NCI-H1694 (cell line): ENCODE measurements at regions not wholly inside any gene's neighbourhood (a gene's known extent, or its start where the extent isn't known, plus 50 kb on each side); places are given as distances from the start of the nearest gene placed in this dataset.

Experiments
- DNase-seq: peaks from one replicate; lab custom pipeline; 2025; lab: John Stamatoyannopoulos, UW

DNA sequence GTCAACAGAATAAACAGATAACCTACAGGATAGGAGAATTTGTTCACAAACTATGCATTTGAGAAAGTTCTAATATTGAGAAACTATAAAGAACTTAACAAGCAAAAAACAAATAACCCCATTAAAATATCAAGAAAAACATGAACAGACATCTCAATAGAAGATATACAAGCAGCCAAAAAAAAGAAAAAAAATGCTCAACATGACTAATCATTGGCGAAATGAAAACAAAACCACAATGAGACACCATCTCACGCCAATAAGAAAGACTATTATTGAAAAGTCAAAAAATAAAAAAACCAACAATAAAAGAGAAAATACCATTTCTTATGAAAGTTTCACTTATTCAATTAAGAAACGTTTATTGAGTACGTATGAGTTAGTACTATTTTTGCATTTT, 800.5 kb downstream of the CBLN2 start:
- no peak for DNase-seq

DNA sequence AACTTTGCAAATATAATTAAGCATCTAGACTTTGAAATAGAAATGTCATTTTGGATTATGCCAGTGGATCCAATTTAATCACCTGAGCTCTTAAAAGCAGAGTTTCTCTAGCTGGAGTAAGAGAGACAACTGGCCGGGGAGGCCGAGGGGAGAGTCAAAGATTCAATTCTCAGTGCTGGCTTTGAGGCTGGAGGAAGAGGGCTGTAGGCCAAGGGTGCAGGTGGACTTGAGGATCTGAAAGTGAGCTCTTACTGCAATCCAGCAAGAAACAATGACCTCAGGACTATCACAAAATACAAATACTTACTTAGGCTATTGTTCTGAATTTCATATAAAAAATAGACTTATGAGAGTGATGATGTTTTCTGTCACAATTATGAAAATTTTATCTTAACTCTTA, 814.5 kb downstream of the CBLN2 start:
- no peak for DNase-seq

DNA sequence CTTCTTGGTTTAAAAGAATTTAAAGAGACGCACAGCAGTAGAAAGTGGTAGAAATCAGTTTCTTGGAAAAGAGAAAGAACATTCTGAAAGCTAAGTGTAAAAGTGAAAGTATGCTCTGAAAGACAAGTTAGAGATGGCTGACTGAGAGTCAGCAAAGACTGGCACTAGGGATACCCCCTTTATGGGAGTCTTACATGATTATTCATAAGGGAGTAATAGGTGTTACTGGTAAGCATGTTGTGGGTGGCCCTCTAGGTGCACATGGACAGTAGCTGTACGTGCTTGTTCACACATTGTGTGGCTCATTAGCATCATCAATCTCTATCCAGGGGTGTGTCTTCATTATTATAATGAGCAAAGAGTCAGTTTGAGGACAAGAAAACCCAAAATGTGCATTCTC, 816.2 kb downstream of the CBLN2 start:
- no peak for DNase-seq

DNA sequence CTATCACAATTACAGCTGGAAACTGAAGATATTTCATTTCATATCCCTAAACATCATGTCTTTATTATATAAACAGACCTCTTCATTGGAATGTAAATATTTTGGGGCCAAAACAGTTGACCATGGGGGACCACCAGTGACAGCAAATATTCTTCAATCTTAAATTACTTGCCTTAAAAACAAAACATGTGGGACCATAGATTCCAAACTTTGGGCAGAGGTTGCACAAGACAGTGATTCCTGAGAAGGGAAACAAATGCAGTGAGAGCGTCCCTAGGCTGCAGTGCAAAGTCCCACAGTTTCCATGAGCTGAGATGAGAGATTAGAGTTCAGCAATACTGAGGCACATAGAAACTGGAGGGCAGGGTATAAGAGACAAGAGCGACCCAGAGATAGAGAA, 818.9 kb downstream of the CBLN2 start:
- no peak for DNase-seq

DNA sequence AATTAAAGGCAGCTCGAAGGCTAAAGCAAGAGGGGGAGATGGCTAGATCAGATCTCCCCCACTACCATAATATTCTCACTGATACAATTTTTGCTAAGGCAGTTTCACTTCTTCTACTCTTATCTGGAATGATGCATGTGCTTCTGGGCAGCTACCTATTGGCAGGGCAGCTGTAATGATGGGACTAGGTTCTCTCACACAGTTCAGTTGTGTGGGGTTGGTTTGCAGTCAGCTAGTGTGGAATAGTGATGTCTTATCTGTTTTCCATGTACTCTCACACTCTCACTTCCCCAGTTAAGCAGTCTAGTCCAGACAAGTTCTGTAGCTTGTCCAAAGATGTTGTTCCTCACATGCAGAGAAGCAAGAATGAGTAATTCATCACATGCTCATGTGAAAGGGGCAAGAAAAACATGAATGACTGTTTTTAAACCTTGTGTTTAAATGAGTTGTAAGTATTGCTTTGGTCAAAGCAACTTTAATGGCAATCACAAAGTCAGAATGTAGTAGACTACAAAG, 836.1 kb downstream of the CBLN2 start:
- DNase-seq = no peak

DNA sequence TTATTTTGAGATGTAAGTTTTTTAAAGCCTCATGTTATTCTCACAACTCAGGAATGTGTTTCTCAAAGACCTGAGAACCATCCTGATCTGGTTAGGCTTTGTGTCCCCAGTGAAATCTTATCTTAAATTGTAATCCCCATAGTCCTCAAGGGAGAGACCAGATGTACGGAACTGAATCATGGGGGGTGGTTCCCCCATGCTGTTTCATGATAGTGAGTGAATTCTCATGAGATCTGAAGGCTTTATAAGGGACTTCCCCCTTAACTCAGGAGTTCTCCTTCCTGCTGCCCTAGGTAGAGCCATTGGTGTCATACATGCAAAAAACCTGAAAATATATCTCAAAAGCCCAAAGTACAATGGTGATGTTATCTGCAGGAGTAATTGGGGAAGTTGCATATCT, 836.7 kb downstream of the CBLN2 start:
- no peak for DNase-seq

DNA sequence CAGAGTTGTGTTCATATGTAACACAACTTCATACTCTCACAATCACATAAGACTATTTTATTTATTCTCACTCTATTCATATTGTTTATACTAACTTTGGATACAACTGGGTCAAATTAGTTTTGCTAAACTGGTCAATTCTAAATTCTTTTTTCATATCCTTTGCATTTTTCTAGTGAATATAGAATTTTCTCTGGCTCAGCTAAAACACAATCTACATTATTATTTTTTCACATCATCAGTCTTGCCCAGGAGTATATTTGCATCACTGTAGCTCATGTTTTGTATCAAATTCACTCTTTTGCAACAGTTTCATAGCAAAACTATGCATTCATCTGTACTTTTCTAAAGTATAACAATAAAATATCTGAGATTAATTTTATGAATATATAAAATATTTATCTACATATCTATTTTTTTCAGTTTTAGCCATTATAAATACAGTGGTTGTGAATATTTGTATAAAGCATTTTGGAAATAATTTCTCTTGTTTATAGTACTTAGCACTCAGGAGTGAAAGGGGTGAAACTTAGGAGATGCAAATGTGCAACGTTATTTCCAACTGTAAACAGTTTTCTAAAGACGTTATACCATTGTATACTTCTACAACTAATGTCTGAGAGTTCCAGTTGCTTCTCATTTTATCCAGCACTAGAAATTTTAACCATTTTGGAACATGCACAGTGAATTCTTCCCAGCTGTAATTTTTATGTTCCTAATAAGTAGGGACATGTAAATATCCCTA, 854.6 kb downstream of the CBLN2 start:
- DNase-seq = no peak

DNA sequence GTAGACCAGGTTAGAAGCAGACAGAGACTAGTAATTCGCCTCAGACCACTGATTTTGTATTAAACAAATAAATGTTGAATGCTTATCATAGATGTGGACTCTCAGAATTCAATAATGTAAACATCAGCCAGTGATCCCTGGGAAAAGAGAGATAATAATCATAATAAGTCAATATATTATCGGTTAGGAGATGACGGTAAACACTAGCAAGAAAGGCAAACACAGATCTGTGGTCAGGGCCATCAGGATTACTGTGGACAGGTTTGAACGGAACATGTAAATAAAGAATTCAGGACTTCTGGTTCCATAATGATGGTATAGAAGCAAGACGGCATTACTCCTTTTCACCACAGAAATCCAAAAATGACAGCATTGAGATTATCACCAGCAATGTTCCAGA, 861.6 kb downstream of the CBLN2 start:
- no peak for DNase-seq

DNA sequence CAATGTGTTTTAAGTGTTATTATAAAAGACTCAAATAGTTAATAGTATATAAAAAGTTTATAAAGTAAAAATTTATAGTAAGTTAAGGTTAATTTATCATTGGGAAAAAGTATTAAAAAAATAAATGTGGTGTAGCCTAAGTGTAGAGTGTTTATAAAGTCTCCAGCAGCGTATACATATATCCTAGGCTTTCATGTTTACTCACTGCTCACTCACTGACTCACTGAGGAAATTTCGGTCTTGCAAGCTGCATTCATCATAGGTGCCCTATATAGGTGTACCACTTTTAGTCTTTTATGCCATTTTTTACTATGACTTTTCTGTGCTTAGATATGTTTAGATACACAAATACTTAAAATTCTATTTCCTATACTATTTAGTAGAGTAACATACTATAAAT, 866.0 kb downstream of the CBLN2 start:
- DNase-seq = no peak

DNA sequence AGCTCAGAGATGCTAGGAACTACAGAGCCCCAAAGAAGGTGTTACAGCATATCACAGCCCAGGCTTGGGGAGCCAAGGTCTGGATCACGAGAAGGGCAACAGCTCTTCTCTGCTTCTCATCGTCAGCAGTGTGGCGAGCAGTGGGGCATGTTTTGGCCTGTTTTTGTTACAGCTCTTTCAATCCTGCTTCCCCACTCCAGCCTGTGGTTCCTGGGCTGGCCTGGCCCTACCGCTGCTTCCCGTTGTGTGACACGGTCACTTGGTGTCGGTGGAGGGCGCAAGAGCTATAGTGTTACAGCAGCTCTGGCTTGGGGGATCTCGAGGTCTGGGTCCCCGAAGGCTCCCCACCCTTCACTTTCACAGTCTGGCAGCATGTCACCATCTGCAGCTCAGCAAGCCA, 870.2 kb downstream of the CBLN2 start:
- no peak for DNase-seq

DNA sequence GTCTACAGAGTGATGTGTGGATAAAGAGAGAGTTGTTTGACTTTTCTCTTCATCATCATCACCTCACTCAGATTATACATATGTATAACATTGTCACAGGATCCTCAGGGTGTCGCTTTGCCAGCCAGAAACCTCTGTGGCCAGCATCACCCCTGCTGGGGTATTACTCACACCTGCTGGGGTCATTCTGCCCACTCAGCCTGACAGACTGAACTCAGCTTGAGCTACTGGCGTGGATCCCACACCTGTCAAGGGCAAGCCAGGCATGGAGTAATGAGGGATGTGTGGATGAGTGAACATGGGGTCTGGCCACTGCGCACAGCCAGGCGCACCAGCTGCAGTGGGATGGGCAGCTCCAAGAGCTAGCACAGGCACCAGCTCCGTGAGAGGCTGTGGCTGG, 870.6 kb downstream of the CBLN2 start:
- no peak for DNase-seq

DNA sequence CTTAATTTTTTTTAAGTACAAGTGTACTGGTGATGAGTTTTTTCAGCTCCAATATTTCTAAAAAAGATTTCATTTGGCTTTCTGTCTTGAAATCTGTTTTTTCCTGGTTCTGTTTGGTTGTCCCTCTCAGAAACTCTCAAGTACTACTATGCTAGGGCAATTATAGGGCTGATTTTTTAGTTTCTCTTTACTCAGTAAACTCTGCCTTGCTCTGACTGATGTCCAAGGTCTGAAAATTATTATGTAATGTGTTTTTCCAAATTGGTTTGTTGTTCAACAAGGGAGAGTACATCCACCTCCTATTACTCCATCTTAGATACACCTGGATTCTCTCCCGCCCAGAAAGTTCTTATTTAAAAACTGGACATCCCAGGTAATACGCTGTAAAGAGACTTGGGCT, 877.7 kb downstream of the CBLN2 start:
- DNase-seq = no peak

DNA sequence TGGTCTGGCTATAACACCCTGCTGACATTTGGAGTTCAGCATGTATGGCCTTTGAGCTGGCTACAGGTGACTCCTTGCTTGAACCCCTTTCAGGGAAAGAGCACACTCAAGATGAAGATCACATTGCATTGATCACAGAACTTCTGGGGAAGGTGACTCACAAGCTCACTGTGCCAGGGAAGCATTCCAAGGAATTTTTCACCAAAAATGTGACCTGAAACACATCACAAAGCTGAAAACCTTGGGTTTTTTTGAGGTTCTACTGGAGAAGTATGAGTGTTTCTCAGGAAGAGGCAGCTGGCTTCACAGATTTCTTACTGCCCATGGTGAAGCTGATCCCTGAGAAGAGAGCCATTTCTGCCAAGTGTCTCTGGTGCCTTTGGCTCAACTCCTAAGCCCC, 879.0 kb downstream of the CBLN2 start:
- no peak for DNase-seq

DNA sequence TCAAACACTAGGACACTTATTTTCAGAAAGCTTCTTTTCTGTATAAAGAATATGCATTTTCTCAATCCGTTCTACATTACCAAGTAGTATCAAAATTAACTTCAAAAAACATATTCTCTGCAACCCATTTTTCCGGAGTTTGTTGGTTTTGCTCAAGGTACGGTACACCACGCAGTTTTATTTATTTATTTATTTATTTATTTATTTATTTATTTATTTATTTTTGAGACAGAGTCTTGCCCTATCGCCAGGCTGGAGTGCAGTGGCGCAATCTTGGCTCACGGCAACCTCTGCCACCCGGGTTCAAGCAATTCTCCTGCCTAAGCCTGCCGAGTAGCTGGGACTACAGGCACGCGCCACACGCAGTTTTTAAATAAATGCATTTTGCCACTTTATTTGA, 900.3 kb downstream of the CBLN2 start:
- no peak for DNase-seq

DNA sequence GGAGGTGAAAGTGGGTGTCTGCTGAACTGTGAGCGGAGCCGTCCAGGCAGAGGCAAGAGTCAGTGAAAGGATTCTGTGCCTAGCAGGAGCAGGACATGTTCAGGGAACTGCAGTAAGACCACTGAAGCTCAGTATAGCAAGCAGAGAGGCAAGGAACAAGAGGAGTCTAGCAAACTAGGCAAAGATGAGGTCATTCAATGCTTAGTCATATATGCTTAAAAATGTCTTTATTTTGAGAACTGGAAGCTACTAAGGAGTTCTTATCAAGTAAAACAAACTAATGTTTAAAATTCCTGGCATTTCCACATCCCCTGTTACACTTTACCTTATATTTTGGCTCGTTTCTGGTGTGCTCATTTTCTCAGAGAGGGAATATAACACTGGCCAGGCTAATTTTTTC, 913.4 kb downstream of the CBLN2 start:
- no peak for DNase-seq

DNA sequence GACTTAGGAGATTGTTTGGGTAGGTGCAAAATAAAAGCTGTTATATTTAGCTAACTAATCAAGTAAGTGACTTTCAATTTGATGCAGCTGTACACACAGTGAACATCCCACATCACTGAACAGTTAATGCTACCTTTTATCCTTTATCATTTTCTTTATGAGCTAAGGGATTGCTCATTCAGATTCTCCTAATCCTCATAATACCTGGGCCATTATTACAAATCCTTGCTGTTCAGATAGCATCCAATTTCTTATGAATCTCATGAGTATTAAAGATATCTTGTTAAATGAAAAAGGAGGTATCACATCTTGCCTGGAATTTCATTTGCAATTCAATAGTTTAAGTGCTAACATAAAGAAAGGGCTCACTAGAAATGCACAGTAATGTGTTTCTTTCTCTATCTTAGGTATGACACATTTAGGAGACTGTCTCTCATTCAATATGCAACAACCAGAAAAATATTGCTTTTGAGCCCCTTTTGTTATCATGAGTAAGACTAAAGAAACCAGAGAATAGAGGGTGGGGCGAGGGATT, 918.5 kb downstream of the CBLN2 start:
- DNase-seq = no peak

DNA sequence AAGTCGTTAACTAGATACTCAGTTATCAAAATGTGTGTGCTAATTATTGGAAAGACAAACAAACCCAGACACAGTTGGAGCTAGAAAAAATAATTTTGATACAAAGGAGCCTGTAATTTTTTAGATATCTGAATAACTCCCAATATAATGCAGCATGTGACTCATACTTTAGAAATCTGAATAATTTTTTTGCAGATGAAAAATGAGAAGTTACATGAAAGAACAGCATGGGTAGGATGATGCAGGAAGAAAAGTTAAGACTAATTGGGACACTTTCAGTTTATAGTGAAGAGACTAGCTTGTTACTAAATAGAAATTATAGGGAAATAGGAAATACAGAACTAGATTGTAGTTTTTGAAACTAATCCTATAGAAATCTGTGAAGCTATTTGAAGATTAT, 945.8 kb downstream of the CBLN2 start:
- DNase-seq = no peak

DNA sequence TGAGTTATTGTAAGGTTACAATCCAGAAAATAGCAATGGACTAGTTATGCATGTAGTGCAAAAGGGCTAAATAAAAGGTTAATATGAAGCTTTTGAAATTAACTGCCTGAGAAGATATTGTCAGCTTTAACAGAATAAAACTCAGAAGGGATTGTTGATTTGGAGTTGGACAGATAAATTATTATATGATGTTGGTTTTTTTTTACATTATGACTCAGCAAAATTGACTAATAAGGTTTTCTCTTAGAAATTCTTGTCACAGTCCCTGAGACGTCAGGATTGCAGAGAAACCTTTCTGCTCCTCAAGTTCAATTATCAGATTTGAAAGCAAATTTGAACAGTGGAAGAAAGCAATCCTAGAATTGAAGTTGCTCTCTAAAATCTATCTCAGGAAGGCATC, 946.9 kb downstream of the CBLN2 start:
- no peak for DNase-seq

DNA sequence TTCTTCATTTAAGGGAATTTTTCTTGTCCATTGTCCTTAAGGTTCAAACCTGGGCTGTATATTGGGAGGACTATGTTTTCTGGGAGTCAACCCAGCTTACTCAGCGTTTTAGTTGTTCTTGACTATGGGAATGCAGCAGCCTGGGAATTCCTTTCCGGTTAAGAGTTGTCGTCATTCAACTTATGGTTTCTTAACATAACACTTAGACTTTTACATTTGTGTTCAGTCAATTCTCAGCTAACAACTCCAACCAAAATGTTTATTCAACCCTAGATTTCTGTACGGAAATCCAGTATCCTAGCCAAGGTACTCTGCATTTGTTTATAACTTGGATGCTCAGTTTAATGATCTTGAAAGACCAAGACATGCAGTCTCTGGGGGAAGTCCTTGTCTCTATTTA, 960.9 kb downstream of the CBLN2 start:
- no peak for DNase-seq

DNA sequence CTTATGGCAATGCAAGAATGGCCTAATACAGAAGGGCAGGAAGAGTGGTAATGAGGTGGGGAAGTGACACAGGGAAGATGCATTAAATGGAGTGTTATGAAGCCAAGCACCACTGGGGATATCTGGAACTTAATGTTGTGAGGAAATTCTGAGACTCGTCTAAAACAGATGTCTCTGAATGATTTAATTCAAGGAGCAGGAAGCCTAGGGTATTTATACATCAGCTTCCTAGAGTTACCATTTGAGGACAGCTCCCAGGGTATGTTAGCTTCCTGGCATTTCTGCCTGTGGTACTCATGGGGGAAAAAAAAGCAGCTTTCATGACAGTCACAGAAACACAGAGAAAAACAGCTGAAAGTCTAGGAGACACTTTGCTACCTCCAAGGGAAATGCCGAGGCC, 989.5 kb downstream of the CBLN2 start:
- DNase-seq = no peak

DNA sequence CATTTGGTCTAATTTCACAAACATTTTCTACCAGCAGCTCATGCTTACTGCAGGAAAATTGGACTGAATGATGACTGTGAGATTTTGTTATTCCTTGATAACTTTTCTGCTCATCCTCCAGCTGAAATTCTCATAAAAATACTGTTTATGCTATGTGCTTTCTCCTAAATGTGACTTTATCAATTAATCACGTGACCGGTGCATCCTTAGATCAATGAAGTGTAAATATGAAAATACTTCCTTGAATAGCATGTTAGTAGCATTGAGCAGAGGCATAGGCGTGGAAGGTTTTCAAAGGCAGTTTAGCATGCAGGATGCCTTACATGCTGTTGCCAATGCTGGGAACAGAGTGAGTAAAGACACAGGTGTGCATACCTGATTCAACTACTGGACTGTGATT, 1002.5 kb downstream of the CBLN2 start:
- no peak for DNase-seq

DNA sequence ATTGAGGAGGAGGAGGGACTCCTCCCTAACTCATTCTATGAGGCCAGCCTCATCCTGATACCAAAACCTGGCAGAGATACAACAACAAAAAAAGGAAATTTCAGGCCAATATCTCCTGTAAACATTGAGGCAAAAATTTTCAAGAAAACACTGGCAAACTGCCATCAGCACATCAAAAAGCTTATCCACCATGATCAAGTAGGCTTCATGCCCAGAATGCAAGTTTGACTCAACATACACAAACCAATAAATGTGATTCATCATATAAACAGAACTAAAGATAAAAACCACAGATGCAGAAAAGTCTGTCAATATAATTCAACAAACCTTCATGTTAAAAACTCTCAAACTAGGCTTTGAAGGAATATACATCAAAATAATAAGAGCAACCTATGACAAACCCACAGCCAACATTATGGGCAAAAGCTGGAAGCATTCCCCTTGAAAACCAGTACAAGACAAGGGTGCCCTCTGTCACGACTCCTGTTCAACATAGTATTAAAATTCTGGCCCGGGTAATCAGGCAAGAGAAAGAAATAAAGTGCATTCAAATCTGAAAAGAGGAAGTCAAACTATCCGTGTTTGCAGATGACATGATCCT, 1014.3 kb downstream of the CBLN2 start:
- DNase-seq = no peak

DNA sequence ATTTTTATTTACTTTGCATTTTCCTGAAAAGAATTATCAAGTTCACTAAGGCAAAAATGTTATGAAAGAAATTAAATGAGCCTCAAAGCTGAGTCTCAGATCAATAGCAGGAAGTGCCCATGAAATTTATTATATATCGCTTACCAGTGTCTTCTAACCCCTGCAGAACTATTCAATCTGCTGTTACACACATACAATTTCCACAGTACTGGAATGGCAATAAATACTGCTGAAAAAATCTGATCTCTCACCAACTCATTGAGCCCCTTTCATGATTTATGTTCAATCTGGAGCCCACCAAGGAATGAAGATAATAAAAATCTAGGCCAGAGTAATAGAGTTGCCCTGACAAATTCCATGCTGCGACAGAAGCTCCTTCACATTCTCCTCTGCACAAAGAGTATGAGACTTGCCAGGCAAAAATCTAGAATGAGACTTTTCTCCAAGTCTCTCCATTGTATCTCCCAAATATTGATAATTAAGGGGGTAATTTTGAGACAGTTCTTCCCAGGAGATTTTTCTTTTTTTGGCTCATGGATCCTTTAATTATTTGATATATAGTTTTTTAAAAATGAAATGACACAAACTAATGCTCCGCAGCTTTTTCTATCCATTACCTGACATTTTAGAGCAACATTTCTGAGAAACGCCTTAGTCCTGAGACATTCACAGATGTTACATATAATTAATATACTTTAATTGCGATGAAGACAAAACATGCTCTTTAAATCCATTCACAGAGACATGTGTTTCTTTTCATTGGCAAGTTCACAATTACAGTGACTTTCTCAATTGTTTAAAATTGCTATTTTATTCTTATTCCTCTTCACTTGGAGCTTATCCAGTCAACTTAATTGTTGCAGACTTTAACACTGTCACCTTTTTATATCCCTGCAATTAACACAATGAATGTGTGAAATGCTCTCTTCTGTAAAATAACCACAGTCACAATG, 1020.4 kb downstream of the CBLN2 start:
- no peak for DNase-seq
